Left hindlimb (tissue), 1 donor: ENCODE measurements at regions not wholly inside any gene's neighbourhood (a gene's known extent, or its start where the extent isn't known, plus 50 kb on each side); places are given as distances from the start of the nearest gene placed in this dataset.

Source experiments
- DNase-seq: peaks from one replicate; pipeline ENCODE4 v3.0.0-alpha.2; 2018

GRCh38 chr1:56340977-56341376 lies 238.4 kb downstream of the PLPP3 start:
- no peak for DNase-seq

- no peak for DNase-seq
Observed at GRCh38 chr1:56339786-56340465, 239.4 kb downstream of the PLPP3 start.

DNA sequence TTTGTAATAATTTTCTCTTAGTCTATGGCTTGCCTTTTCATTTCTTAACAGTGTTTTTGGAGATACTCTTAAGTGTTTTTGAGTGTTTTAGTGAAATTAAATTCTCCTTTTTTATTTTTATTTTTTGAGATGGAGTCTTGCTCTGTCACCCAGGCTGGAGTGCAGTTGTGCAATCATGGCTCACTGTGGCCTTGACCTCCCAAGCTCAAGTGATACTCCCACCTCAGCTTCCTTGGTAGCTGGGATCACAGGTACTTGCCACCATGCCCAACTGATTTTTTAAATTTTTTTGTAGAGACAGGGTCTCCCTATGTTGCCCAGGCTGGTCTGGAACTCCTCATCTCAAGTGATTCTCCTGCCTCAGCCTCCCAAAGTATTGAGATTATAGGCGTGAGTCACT lies 240.3 kb downstream of the PLPP3 start:
- DNase-seq = no peak

GRCh38 chr1:56336982-56337381 lies 242.4 kb downstream of the PLPP3 start:
- no peak for DNase-seq

GRCh38 chr1:56335394-56335793 lies 244.0 kb downstream of the PLPP3 start:
- DNase-seq = no peak

- DNase-seq = no peak
Observed at GRCh38 chr1:56334047-56334446, 245.3 kb downstream of the PLPP3 start.

DNA sequence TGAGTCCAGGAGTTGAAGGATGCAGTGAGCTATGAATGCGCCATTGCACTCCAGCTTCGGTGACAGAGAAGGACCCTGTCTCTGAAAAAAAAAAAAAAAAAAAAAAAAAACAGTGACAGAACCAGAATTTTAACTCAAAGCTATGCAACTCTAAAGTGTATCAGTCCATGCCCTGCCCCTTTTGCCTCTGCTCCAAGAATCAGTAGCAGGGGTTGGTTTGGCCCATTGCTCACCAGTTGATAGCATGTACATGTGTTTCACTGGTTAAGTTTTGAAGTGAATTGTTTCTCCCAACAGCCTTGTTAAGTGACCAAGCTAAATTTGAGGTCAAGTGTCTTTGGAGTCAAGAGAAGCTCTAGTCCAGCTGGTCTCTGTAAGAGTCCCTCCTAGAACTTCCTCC lies 245.9 kb downstream of the PLPP3 start:
- DNase-seq = no peak

DNA sequence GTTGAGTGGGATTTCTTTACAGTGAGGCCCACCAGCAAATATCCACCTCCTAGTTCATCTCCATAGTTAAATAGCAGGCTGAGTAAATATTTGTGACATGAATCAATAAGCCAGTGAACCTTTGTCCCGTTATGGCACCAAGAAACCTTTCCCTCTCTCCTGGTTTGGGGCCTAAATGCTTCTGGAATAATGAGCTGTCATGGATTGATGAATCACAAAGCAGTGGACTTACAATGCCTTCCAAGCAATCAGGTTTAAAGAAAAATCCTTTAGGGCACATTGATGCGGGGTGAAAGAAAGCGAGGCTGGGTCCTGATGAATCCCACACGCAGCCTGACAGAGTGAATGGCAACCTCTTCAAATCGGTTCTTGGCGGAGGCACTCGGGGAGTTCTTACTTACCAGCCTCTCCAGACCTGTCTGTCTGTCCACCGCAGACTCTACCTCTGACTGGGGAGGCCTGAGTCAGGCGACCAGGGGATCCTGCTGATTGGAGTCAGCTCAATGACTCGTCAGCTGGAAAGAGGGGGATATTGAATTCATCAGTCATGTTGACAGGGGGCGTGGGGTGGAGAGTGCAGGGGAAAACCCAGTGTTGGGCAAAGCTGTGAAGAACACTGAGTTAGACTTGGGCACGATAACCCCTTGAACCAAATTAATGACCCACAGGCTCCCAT lies 247.3 kb downstream of the PLPP3 start:
- DNase-seq = no peak

GRCh38 chr1:56331207-56331891 lies 248.0 kb downstream of the PLPP3 start:
- no peak for DNase-seq

GRCh38 chr1:56330391-56331026 lies 248.9 kb downstream of the PLPP3 start:
- DNase-seq = no peak

DNA sequence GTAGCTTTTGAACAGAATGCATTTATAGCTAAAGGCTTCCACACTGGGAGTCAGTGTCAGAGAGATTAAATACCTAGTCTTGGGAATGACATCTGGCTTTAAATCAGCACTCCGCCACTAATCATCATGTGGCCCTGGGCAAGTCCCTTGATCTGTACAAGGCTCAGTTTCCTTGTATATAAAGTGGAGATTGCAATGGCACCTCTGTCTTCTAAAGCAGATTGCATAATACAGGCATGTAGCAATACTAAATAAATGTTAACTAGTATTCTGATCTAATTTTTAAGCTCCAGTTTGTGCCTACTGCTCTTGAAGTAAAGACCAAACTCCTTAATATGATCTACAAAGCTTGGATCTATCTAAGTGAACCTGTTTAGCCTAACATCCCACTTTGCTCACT lies 249.4 kb downstream of the PLPP3 start:
- no peak for DNase-seq

- DNase-seq = no peak
Observed at GRCh38 chr1:56327195-56327594, 252.2 kb downstream of the PLPP3 start.

- no peak for DNase-seq
Observed at GRCh38 chr1:56326056-56326455, 253.3 kb downstream of the PLPP3 start.

- no peak for DNase-seq
Observed at GRCh38 chr1:56324504-56324903, 254.9 kb downstream of the PLPP3 start.

DNA sequence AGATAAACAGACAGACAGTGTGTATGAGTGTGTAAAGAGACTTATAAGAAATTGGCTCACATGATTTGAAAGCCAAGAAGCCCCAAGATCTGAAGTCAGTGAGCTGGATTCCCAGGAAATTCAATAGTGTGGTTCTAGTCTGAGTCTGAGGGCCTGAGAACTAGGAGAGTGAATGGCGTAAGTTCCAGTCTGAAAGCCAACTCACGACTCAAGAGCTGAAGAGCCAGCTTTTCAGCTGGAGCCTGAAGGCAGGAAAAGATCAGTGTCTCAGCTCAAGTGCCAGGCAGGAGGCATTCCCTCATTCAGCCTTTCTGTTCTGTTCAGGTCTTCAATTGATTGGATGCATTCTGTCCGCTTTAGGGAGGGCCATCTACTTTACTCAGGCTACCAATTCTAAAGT lies 257.2 kb downstream of the PLPP3 start:
- no peak for DNase-seq

DNA sequence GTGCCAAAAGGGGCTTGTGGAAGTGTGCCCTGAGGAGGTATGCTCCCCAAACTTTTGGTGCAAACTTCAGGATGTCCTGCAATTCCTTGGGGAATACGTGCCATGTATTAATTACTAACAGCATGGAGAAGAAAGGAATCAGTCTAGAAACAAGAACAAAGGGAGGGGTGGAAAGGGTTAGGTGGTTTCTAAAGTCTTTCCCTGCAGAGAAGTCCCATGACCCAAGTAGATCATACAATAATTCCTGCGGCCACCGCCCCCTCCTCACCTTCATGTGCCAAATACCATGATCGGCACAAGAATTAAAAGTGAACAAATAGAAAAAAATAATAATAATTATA lies 258.2 kb downstream of the PLPP3 start:
- DNase-seq = no peak

DNA sequence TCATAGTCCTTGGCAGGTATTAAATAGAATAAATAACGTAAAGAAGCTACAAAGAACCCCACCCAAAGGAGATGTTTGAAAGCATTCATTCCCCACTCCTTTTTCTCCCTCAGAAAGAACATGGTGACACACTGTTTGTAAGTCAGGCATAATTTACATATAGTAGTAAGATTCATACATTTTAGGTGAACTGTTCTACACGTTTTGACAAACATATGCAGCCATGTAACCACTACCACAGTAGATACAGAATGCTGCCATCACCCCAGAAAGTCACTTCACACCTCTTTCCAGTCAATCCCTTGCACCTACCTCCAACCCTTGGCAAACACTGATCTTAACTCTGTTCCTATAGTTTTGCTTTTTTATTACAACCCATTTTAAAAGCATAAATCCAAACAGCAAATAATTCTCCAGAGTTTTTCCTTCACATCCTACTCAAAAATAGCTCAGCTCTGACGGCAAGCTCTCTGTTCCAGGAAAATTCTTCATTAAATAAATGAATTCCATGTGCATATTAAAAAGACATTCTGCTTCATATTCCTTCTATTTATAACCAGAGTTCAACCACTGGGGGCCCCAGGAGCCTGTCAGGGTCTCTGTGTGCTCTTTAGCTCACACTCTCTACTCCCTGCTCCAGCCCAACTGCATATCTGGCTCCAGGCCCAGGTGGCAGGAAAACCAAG lies 258.8 kb downstream of the PLPP3 start:
- peak; percentile 77 for DNase-seq

- peak; percentile 37 for DNase-seq
Observed at GRCh38 chr1:56317722-56318121, 261.6 kb downstream of the PLPP3 start.

DNA sequence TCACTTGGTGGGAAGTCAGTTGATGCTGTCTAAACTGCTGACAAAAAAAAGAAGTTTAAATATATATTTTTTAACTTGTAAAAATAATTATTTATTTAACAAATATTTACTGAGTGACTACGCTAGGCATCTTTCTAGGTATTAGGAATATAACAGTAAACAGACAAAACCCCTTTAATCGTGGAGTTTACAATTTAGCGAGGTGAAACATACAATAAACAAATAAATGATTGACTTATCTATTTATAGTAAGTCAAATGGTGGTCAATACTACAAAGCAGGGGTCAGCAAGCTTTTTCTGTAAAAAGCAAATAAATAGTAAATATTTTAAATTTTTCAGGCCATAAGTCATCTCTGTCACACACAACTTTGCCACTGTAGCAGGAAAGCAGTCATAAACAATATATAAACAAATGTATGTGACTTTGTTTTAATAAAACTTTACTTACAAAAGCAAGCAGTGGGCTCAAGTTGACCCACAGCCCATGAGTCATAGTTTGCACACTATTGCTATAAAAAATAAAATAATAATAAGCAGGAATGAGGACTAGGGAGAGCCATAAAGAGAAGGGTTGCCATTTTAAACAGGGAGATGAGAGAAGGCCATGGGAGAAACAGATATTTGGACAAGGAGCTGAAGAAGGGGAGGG lies 263.9 kb downstream of the PLPP3 start:
- no peak for DNase-seq

DNA sequence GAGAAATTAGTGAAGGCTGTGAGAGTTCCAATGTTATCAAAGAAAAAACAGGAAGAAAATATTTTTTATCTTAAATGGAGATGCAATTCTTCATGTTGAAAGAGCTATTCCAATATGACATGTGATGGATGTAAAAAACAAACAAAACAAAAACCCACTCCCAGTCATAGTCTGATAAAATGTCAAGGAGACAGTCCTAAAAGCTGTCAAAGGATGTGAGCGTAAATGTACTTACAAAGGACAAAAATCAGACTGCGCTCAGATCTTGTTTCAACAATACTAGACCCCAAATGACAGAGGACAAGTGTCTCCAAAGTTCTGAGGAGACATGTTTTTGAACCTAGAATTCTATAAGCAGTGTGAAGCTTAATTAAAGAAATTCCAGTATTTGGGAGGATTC lies 265.8 kb downstream of the PLPP3 start:
- DNase-seq = no peak

- no peak for DNase-seq
Observed at GRCh38 chr1:56311766-56312165, 267.6 kb downstream of the PLPP3 start.

- DNase-seq = no peak
Observed at GRCh38 chr1:56310945-56311344, 268.4 kb downstream of the PLPP3 start.

- no peak for DNase-seq
Observed at GRCh38 chr1:56309065-56309464, 270.3 kb downstream of the PLPP3 start.
